Skeletal muscle satellite cell (primary cell): ENCODE measurements at regions not wholly inside any gene's neighbourhood (a gene's known extent, or its start where the extent isn't known, plus 50 kb on each side); places are given as distances from the start of the nearest gene placed in this dataset.
"Not testable (repeated sequence)": the region's sequence is repeated elsewhere in the genome, so short reads cannot be mapped to it uniquely, and the experiment has no call there.

Experiments
- H3K27me3 ChIP-seq: 2 replicates; pipeline ENCODE4 v1.7.0; 2013; ENCODE audit warnings: low read length; ENCODE audit not compliant: control insufficient read depth, insufficient read depth
- H3K36me3 ChIP-seq: 2 replicates; pipeline ENCODE4 v1.7.0; 2013; ENCODE audit warnings: mild to moderate bottlenecking, control low read depth, low read length; ENCODE audit not compliant: insufficient read depth
- H3K4me1 ChIP-seq: 2 replicates; pipeline ENCODE4 v1.7.0; 2013; ENCODE audit warnings: low read length; ENCODE audit not compliant: control insufficient read depth, insufficient read depth
- H3K4me2 ChIP-seq: 2 replicates; pipeline ENCODE4 v1.7.0; 2013; ENCODE audit warnings: mild to moderate bottlenecking, low read length
- H3K4me3 ChIP-seq: 2 replicates; pipeline ENCODE4 v1.7.0; 2013; ENCODE audit warnings: low read length
- H3K9ac ChIP-seq: 2 replicates; pipeline ENCODE4 v1.7.0; 2013; ENCODE audit warnings: mild to moderate bottlenecking, low read depth, low read length, moderate library complexity
- H3K9me3 ChIP-seq: replicated peaks from 2 replicates; pipeline ENCODE4 v1.7.0; 2013; ENCODE audit warnings: mild to moderate bottlenecking, control low read depth, low read length

DNA sequence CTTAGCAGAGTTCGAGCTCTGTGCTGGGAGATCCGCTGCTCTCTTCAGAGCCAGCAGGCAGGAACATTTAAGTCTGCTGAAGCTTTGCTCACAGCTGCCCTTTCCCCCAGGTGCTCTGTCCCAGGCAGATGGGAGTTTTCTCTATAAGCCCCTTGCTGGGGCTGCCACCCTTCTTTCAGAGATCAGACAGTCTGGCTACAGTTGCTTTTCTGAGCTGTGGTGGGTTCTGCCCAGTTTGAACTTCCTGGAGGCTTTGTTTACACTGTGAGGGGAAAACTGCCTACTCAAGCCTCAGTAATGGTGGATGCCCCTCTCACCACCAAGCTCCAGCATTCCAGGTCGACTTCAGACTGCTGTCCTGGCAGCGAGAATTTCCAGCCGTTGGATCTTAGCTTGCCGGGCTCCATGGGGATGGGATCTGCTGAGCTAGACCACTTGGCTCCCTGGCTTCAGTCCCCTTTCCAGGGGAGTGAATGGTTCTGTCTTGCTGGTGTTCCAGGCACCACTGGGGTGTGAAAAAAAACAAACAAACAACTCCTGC lies 222.7 kb downstream of the UTRN start:
- H3K36me3 ChIP-seq, H3K9me3 ChIP-seq: not testable (repeated sequence)

DNA sequence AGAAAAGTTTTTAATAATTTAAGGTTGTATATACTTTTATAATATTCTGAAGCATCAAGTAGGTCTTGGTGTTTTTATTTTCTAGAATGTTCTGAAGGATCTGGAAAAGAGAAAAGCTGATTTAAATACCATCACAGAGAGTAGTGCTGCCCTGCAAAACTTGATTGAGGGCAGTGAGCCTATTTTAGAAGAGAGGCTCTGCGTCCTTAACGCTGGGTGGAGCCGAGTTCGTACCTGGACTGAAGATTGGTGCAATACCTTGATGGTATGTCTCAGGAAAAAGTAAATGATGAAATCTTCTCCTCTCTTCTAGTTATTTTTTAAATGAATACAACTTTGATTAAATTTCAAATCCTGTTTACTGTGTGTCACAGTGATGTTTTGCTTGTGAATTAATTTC lies 225.7 kb downstream of the UTRN start:
- no peaks in the 10 kb centered on the region for H3K27me3 ChIP-seq
- no peak overlapping the region for H3K9ac ChIP-seq
- no peak overlapping the region for H3K4me3 ChIP-seq
- no peak overlapping the region for H3K4me2 ChIP-seq
- peaks cover 12% of the 10 kb centered on the region for H3K36me3 ChIP-seq
- H3K4me1 ChIP-seq: no peaks in the 10 kb centered on the region
- no peaks in the 10 kb centered on the region for H3K9me3 ChIP-seq

More for the DNA sequence above, 222.7 kb downstream of the UTRN start:
- not testable (repeated sequence) for H3K4me3 ChIP-seq, H3K4me1 ChIP-seq, H3K27me3 ChIP-seq, H3K9ac ChIP-seq, H3K4me2 ChIP-seq

GRCh38 chr6:144515761-144516160 lies 230.6 kb downstream of the UTRN start:
- Histone ChIP-seq H3K4me1 (no peaks in the 10 kb centered on the region), H3K36me3 (peaks cover 27% of the 10 kb centered on the region), H3K4me3 (no peak overlapping the region), H3K27me3 (no peaks in the 10 kb centered on the region), H3K4me2 (no peak overlapping the region), H3K9ac (no peak overlapping the region), H3K9me3 (no peaks in the 10 kb centered on the region)

DNA sequence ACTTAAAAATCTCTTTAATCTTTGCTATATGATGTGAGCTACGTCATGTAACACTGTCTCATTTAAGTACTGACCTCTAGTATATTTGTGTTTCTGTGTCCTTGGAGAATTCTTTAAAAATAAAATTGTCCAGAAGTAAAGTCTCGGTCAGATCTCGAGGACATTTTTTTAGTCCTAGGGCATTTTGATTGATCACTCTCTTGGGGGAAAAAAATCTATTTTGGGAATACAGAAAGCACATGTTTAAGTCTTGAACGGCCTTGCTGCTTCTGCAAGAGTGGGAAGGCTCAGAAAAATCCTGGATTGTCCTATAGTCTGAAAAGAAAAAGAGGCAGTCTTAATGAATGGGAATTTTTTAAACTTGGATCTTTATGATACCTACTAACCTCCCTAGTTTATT lies 234.3 kb downstream of the UTRN start:
- no peak overlapping the region for H3K4me2 ChIP-seq
- no peaks in the 10 kb centered on the region for H3K9me3 ChIP-seq
- no peaks in the 10 kb centered on the region for H3K4me1 ChIP-seq
- H3K36me3 ChIP-seq: peaks cover 35% of the 10 kb centered on the region
- no peak overlapping the region for H3K9ac ChIP-seq
- H3K4me3 ChIP-seq: no peak overlapping the region
- H3K27me3 ChIP-seq: no peaks in the 10 kb centered on the region

DNA sequence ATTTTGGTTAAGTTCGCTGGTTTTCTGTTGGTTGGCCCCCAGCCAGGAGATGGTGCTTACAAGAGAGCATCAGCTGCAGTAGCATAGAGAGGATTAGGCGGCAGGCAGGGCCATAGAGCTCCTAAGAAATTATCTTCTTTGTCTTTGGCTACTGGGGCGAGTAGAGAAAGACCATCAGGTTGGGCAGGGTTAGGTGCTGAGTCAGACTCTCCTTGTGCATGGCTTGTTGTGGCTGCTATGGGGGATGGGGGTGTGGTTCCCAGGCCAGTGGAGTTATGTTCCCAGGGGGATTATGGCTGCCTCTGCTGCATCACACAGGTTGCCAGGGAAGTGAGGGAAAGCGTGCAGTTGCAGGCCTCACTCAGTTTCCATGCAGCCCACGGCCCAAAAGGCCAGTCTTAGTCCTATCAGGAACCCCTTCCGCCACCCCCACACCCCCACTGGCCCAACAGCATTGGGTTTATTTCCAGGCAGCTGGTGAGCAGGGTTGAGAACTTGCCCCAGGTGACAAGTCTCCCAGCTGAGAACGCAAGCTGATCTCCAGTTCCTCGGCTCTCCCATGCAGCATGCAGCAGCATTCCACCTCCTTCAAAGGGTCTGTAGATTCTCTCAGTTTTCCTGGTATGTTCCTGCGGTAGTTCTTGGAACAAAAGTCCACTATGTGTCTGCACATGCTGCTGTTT lies 243.7 kb downstream of the UTRN start:
- Histone ChIP-seq H3K4me2 (no peak overlapping the region), H3K4me1 (no peaks in the 10 kb centered on the region), H3K9ac (no peak overlapping the region), H3K27me3 (no peaks in the 10 kb centered on the region), H3K4me3 (no peak overlapping the region), H3K9me3 (no peaks in the 10 kb centered on the region), H3K36me3 (peaks cover 19% of the 10 kb centered on the region)

- H3K36me3 ChIP-seq: peaks cover 18% of the 10 kb centered on the region
- H3K4me1 ChIP-seq: no peaks in the 10 kb centered on the region
- no peaks in the 10 kb centered on the region for H3K27me3 ChIP-seq
- no peak overlapping the region for H3K9ac ChIP-seq
- no peaks in the 10 kb centered on the region for H3K9me3 ChIP-seq
- no peak overlapping the region for H3K4me3 ChIP-seq
- no peak overlapping the region for H3K4me2 ChIP-seq
Measured at GRCh38 chr6:144530118-144530517, 245.0 kb downstream of the UTRN start.

DNA sequence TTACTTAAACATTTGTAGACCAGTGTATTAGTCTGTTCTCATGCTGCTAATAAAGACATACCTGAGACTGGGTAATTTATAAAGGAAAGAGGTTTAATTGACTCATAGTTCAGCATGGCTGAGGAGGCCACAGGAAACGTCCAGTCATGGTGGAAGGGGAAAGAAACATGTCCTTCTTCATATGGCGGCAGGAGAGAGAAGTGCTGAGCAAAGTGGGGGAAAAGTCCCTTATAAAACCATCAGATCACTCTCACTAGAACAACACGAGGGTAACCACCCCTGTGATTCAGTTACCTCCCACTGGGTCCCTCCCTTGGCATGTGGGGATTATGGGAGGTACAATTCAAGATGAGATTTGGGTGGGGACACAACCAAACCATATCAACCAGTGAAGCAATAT lies 247.1 kb downstream of the UTRN start:
- not testable (repeated sequence) for H3K4me2 ChIP-seq, H3K4me1 ChIP-seq, H3K9ac ChIP-seq, H3K4me3 ChIP-seq, H3K27me3 ChIP-seq, H3K9me3 ChIP-seq
- peaks cover 18% of the 10 kb centered on the region for H3K36me3 ChIP-seq

DNA sequence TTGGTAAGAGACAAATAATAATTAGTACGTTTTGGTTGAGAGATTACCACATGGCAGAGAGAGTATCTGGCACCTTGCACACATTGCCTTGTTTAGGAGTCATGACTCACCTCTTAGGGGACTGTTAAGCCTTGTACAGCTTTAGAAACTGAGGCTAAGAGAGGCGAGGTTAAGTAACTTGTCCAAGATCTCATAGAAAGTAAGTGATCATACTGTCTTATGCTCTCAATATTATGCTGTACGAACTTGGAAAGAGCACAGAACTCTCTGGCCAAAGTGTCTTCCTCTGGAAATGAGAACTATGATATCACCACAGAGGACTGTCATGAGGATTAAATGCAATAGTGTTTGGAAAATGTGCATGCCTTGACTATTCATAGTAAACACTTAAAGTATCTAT lies 249.0 kb downstream of the UTRN start:
- Histone ChIP-seq H3K9me3 (no peaks in the 10 kb centered on the region), H3K4me3 (no peak overlapping the region), H3K4me2 (no peak overlapping the region), H3K9ac (no peak overlapping the region), H3K4me1 (no peaks in the 10 kb centered on the region), H3K27me3 (no peaks in the 10 kb centered on the region), H3K36me3 (peaks cover 18% of the 10 kb centered on the region)

- no peak overlapping the region for H3K4me2 ChIP-seq
- H3K36me3 ChIP-seq: peaks cover 17% of the 10 kb centered on the region
- H3K9me3 ChIP-seq: no peaks in the 10 kb centered on the region
- H3K4me1 ChIP-seq: no peaks in the 10 kb centered on the region
- H3K4me3 ChIP-seq: no peak overlapping the region
- H3K27me3 ChIP-seq: no peaks in the 10 kb centered on the region
- no peak overlapping the region for H3K9ac ChIP-seq
Measured at GRCh38 chr6:144535630-144536029, 250.5 kb downstream of the UTRN start.

- no peaks in the 10 kb centered on the region for H3K27me3 ChIP-seq
- H3K9ac ChIP-seq: no peak overlapping the region
- no peaks in the 10 kb centered on the region for H3K9me3 ChIP-seq
- H3K4me3 ChIP-seq: no peak overlapping the region
- H3K36me3 ChIP-seq: peaks cover 17% of the 10 kb centered on the region
- no peaks in the 10 kb centered on the region for H3K4me1 ChIP-seq
- H3K4me2 ChIP-seq: no peak overlapping the region
Measured at GRCh38 chr6:144536079-144536478, 250.9 kb downstream of the UTRN start.

DNA sequence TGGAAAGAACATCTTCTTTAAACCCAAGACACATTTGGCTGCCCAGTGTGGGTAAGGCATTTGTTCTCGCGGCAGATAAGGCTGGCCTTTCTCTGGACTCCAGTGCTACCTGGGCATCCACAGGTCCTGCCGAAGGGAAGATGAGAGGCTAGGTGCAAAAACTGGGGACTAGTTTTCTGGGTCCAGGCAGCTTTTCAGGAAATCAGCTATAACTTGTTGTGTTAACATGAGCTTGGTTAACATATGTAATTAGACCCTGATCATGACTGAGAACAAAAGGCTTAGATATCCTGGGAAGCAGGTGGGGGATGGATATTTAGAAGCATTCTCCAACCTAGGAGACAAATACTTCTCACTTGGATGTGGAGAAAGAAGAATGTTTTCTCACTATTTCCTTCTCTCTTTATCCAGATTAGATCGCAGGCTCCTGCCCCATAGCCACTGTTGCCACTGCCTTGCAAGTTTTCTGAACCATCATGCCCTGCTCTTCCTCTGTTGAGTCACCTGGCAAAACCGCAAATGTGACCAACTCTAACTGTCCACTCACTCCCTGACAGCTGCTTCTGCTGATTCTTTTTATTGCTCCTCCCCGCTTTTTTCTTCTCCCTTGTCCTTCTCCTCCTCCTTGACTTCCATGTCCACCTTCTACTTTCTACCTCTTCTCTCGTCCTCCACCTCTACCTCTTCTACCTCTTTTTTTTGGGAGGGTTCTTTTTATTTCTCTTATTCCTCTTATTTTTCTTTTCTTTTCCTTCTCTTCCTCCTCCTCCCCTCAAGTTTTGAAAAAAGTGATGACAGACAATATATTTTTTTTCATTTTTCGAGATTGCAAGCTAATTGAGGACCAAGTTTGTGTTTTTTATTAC lies 258.1 kb downstream of the UTRN start:
- H3K9me3 ChIP-seq: no peaks in the 10 kb centered on the region
- no peaks in the 10 kb centered on the region for H3K27me3 ChIP-seq
- H3K4me3 ChIP-seq: no peak overlapping the region
- no peak overlapping the region for H3K9ac ChIP-seq
- no peak overlapping the region for H3K4me2 ChIP-seq
- peaks cover 21% of the 10 kb centered on the region for H3K36me3 ChIP-seq
- H3K4me1 ChIP-seq: peaks cover 22% of the 10 kb centered on the region
